GM12878 (cell line): ENCODE measurements at regions not wholly inside any gene's neighbourhood (a gene's known extent, or its start where the extent isn't known, plus 50 kb on each side); places are given as distances from the start of the nearest gene placed in this dataset.

Experiments used
- ATAC-seq: fragments of 200-7000 bp; cut with Tn5 transposase; 3 replicates; pipeline ENCODE4 v1.9.1; 2020; ENCODE audit warnings: mild to moderate bottlenecking, moderate library complexity
- BruUV-seq: library from RNA; stranded (reverse); fragments of 400-500 nt; replicated peaks from 2 replicates; lab custom pipeline; 2021; lab: Mats Ljungman, UMichigan
- CTCF ChIA-PET: fragments of 300-600 bp; sonication (Branson Sonifier 250); formaldehyde crosslinking; extraction: SDS; loops from one replicate; lab custom pipeline; 2021; ENCODE audit warnings: inconsistent platforms; lab: Yijun Ruan, JAX
- POLR2A ChIA-PET: fragments of 350-600 bp; formaldehyde crosslinking; extraction: SDS; loops from one replicate; lab custom pipeline; 2021; ENCODE audit warnings: inconsistent platforms; lab: Charles Lee
- RAD21 ChIA-PET: fragments of 300-600 bp; sonication (Branson Sonifier 250); formaldehyde crosslinking; loops from one replicate; lab custom pipeline; 2023; ENCODE audit warnings: antibody characterized with exemption; ENCODE audit not compliant: unreplicated experiment; lab: Charles Lee
- SMC1A ChIA-PET: fragments of 300-600 bp; sonication (Branson Sonifier 250); formaldehyde crosslinking; loops from one replicate; lab custom pipeline; 2023; ENCODE audit not compliant: unreplicated experiment, uncharacterized antibody; lab: Charles Lee
- DNase-seq: peaks from one replicate; pipeline ENCODE4 v3.0.0-alpha.2; 2011; ENCODE audit warnings: low read depth, low spot score
- FAIRE-seq: peaks from 3 replicates; lab custom pipeline; 2011; peaks lifted over from hg19 to GRCh38; lab: Jason Lieb, UNC
- H2AFZ ChIP-seq: 2 replicates; pipeline ENCODE4 v1.6.0; 2011; ENCODE audit warnings: low read depth, low read length, control low read depth; ENCODE audit not compliant: control insufficient read depth
- H3K27ac ChIP-seq: 2 replicates; pipeline ENCODE4 v1.5.1; 2011; ENCODE audit warnings: control low read depth; ENCODE audit not compliant: control insufficient read depth, insufficient read depth
- H3K27me3 ChIP-seq, 2 experiments: replicated peaks in 1 of 2; 2 replicates each; pipeline versions ENCODE4 v1.6.0 to v1.6.1; 2011; ENCODE audit warnings: low read length in 1 of 2; ENCODE audit not compliant: control insufficient read depth in 2 of 2, insufficient read depth in 2 of 2
- H3K36me3 ChIP-seq, 2 experiments: 2 replicates each; pipeline ENCODE4 v1.5.1; 2011; ENCODE audit warnings: low read length in 1 of 2; ENCODE audit not compliant: control insufficient read depth in 2 of 2, insufficient read depth in 2 of 2
- H3K4me1 ChIP-seq: 2 replicates; pipeline ENCODE4 v1.6.1; 2011; ENCODE audit warnings: mild to moderate bottlenecking, low read length, moderate library complexity, mixed read lengths; ENCODE audit not compliant: control insufficient read depth, insufficient read depth
- H3K4me2 ChIP-seq: 2 replicates; pipeline ENCODE4 v1.6.0; 2011; ENCODE audit warnings: control low read depth; ENCODE audit not compliant: control insufficient read depth, insufficient read depth
- H3K4me3 ChIP-seq: fragments of 200-600 bp; sonication (generic); 2 replicates; pipeline ENCODE4 v1.5.1; 2016
- H3K79me2 ChIP-seq: 2 replicates; pipeline ENCODE4 v1.6.0; 2011; ENCODE audit warnings: low read length; ENCODE audit not compliant: control insufficient read depth, insufficient read depth
- H3K9ac ChIP-seq: 2 replicates; pipeline ENCODE4 v1.8.0; 2011; ENCODE audit warnings: low read length, control low read depth, mixed read lengths; ENCODE audit not compliant: control insufficient read depth, insufficient read depth
- H3K9me3 ChIP-seq: replicated peaks from 3 replicates; pipeline ENCODE4 v1.5.1; 2011; ENCODE audit warnings: mild to moderate bottlenecking, low read length; ENCODE audit not compliant: control insufficient read depth, insufficient read depth
- H4K20me1 ChIP-seq: 2 replicates; pipeline ENCODE4 v1.6.0; 2011; ENCODE audit not compliant: control insufficient read depth, insufficient read depth
- ATF2 ChIP-seq: IDR thresholded peaks from 2 replicates; pipeline ENCODE4 v1.6.1; 2012; ENCODE audit warnings: low read length, inconsistent platforms
- BMI1 ChIP-seq: fragments of 450-650 bp; IDR thresholded peaks from 2 replicates; pipeline ENCODE4 v1.6.1; 2016; ENCODE audit warnings: mild to moderate bottlenecking, moderate library complexity, borderline replicate concordance
- CEBPB ChIP-seq, 2 experiments: fragments of 150-350 bp in 1 of 2; IDR thresholded peaks; 2 replicates each; pipeline ENCODE4 v1.6.1; 2012 to 2014; ENCODE audit warnings: low read depth in 2 of 2, low read length in 2 of 2, borderline replicate concordance in 1 of 2, inconsistent platforms in 1 of 2
- FOXK2 ChIP-seq: fragments of 450-650 bp; IDR thresholded peaks from 2 replicates; pipeline ENCODE4 v1.6.1; 2017; ENCODE audit warnings: mild to moderate bottlenecking, moderate library complexity
- HDAC2 ChIP-seq: fragments of 200-600 bp; sonication (generic); IDR thresholded peaks from 2 replicates; pipeline ENCODE4 v1.6.1; 2017
- HDAC6 ChIP-seq: fragments of 200-600 bp; sonication (generic); IDR thresholded peaks from one replicate; pipeline ENCODE4 v1.8.0; 2017; ENCODE audit warnings: antibody characterized with exemption; ENCODE audit not compliant: unreplicated experiment
- IRF3 ChIP-seq: fragments of 450-650 bp; IDR thresholded peaks from 2 replicates; pipeline ENCODE4 v1.6.1; 2014; ENCODE audit warnings: mild to moderate bottlenecking
- KLF5 ChIP-seq: fragments of 450-650 bp; IDR thresholded peaks from 2 replicates; pipeline ENCODE4 v1.6.1; 2014; ENCODE audit warnings: mild to moderate bottlenecking; ENCODE audit not compliant: partially characterized antibody
- NKRF ChIP-seq: fragments of 450-650 bp; conservative IDR thresholded peaks from 2 replicates; pipeline ENCODE4 v1.6.1; 2017; ENCODE audit warnings: mild to moderate bottlenecking, moderate library complexity
- NRF1 ChIP-seq: conservative IDR thresholded peaks from 2 replicates; pipeline ENCODE4 v1.6.1; 2011; ENCODE audit warnings: mild to moderate bottlenecking, low read depth, low read length, improper control_type of control experiment
- POLR2AphosphoS2 ChIP-seq: IDR thresholded peaks from 2 replicates; pipeline ENCODE4 v1.6.1; 2011; ENCODE audit warnings: low read depth, mild to moderate bottlenecking, low read length, improper control_type of control experiment, moderate library complexity
- POLR2AphosphoS5 ChIP-seq: IDR thresholded peaks from 2 replicates; pipeline ENCODE4 v1.6.1; 2011; ENCODE audit warnings: mild to moderate bottlenecking, low read length, inconsistent platforms
- RAD51 ChIP-seq: fragments of 450-650 bp; IDR thresholded peaks from 2 replicates; pipeline ENCODE4 v1.6.1; 2016; ENCODE audit warnings: moderate library complexity, mild to moderate bottlenecking, inconsistent platforms
- SMAD5 ChIP-seq: IDR thresholded peaks from 2 replicates; pipeline ENCODE4 v1.6.1; 2016; ENCODE audit warnings: antibody characterized with exemption, low read depth
- SREBF1 ChIP-seq: IDR thresholded peaks from 2 replicates; pipeline ENCODE4 v1.6.1; 2012; ENCODE audit warnings: mild to moderate bottlenecking, low read length
- SUZ12 ChIP-seq: fragments of 200-600 bp; sonication (generic); IDR thresholded peaks from one replicate; pipeline ENCODE4 v1.6.1; 2018; ENCODE audit warnings: antibody characterized with exemption, mild to moderate bottlenecking; ENCODE audit not compliant: unreplicated experiment
- TBL1XR1 ChIP-seq: IDR thresholded peaks from 2 replicates; pipeline ENCODE4 v1.6.1; 2012; ENCODE audit warnings: low read depth, low read length, improper control_type of control experiment
- TCF12 ChIP-seq: IDR thresholded peaks from 2 replicates; pipeline ENCODE4 v1.6.1; 2011; ENCODE audit warnings: low read depth, mild to moderate bottlenecking, low read length
- WRNIP1 ChIP-seq: IDR thresholded peaks from 2 replicates; pipeline ENCODE4 v1.6.1; 2011; ENCODE audit warnings: low read depth, low read length, improper control_type of control experiment, borderline replicate concordance
- ZNF24 ChIP-seq: fragments of 450-650 bp; IDR thresholded peaks from 2 replicates; pipeline ENCODE4 v1.6.1; 2017; ENCODE audit warnings: antibody characterized with exemption, mild to moderate bottlenecking
- ZNF274 ChIP-seq: IDR thresholded peaks from one replicate; pipeline ENCODE4 v1.8.0; 2011; ENCODE audit not compliant: insufficient read length, insufficient read depth
- WGBS: methylation state at CpG from one replicate; pipeline ENCODE4 v1.1.6; 2016; ENCODE audit warnings: low lambda C conversion rate; ENCODE audit not compliant: insufficient replicate concordance, insufficient coverage; ENCODE audit errors: missing lambda C conversion rate; 5-methylcytosine and 5-hydroxymethylcytosine counted together
- in situ Hi-C: fragments of 300-500 bp; cut with MboI; formaldehyde crosslinking; loops from 9 replicates; pipeline ENCODE4 v1.14.3; 2018; ENCODE audit warnings: mixed read lengths
- intact Hi-C: fragments of 100-400 bp; cut with micrococcal nuclease; formaldehyde crosslinking; loops from one replicate; pipeline ENCODE4 v1.14.2; 2022; ENCODE audit not compliant: unreplicated experiment

DNA sequence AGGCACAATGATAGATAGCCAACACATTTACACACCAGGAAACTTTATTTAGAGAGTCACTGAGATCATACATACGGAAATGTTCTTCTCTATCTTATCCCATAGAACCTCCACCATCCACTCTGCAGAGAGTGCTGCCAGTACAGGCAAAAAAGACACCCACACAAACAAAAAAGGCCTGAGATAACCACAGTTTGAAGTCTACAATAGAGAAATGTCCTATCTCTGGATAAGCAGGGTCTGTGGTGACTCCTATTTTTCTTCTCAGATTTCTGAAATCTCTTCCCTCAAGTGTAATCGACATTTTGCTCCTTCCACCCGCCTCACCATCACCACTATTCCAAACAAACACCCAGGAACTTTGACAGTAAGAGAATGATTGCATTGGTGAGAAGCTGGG, 413.9 kb upstream of the NR2F2 start (continued):
- TF ChIP-seq RAD51 (no peak), CEBPB (IDR thresholded peaks at IDR 0.05; ENCODE audit: borderline replicate concordance in 1 of 2, low read depth in 2 of 2, low read length in 2 of 2) (no peak), WRNIP1 (no peak), HDAC2 (no peak), KLF5 (no peak)

GRCh38 chr15:95918525-95918924, 412.0 kb upstream of the NR2F2 start:
- in situ Hi-C loops (no loop called here), intact Hi-C loops (no loop called here)
- no peaks in the 10 kb centered on the region for H3K9me3 ChIP-seq
- no peaks in the 10 kb centered on the region for H3K4me1 ChIP-seq
- ATAC-seq, result no peak
- RAD21 ChIA-PET, result no interaction called here
- no TSS peak for BruUV-seq
- H3K9ac ChIP-seq, result no peak overlapping the region
- no peaks in the 10 kb centered on the region for H3K27me3 ChIP-seq
- WGBS, result 67% methylated on average over 3 of the region's 3 CpGs
- no peak overlapping the region for H2AFZ ChIP-seq
- no peak overlapping the region for H3K4me3 ChIP-seq
- H3K79me2 ChIP-seq, result no peaks in the 10 kb centered on the region
- SMC1A ChIA-PET, result interaction anchor here (2.3 kb wide), 1 partner anchor 10 kb away, joined by 8 read pairs; no protein-coding TSS in a partner anchor
- no peak for FAIRE-seq
- no peak for DNase-seq
- H3K36me3 ChIP-seq, result no peaks in the 10 kb centered on the region
- H3K27ac ChIP-seq, result no peak overlapping the region
- no peaks in the 10 kb centered on the region for H4K20me1 ChIP-seq
- H3K4me2 ChIP-seq, result no peak overlapping the region
- CTCF ChIA-PET, result no interaction called here
- TF ChIP-seq NKRF, result no peak
- no peak for TF ChIP-seq FOXK2
- no peak for TF ChIP-seq ZNF274
- no peak for TF ChIP-seq IRF3
- TF ChIP-seq BMI1, result no peak
- no peak for TF ChIP-seq POLR2AphosphoS2
- TF ChIP-seq ATF2, result no peak
- no peak for TF ChIP-seq SREBF1
- no peak for TF ChIP-seq TCF12
- TF ChIP-seq NRF1, result no peak
- TF ChIP-seq POLR2AphosphoS5, result no peak
- no peak for TF ChIP-seq HDAC6
- no peak for TF ChIP-seq SMAD5
- no peak for TF ChIP-seq ZNF24
- no peak for TF ChIP-seq TBL1XR1
- TF ChIP-seq SUZ12, result no peak
- POLR2A ChIA-PET, result no interaction called here
